Smooth muscle cell of the brain vasculature (primary cell): ENCODE measurements at regions not wholly inside any gene's neighbourhood (a gene's known extent, or its start where the extent isn't known, plus 50 kb on each side); places are given as distances from the start of the nearest gene placed in this dataset.
"Not testable (repeated sequence)": the region's sequence is repeated elsewhere in the genome, so short reads cannot be mapped to it uniquely, and the experiment has no call there.

Experiments used
- DNase-seq: peaks from one replicate; pipeline ENCODE4 v3.0.0-alpha.2; 2012; ENCODE audit warnings: low read depth, low spot score

- DNase-seq: no peak
Measured at GRCh38 chr16:79836144-79836543, 235.6 kb upstream of the MAF start.

- DNase-seq: no peak
Measured at GRCh38 chr16:79835194-79835593, 234.7 kb upstream of the MAF start.

DNA sequence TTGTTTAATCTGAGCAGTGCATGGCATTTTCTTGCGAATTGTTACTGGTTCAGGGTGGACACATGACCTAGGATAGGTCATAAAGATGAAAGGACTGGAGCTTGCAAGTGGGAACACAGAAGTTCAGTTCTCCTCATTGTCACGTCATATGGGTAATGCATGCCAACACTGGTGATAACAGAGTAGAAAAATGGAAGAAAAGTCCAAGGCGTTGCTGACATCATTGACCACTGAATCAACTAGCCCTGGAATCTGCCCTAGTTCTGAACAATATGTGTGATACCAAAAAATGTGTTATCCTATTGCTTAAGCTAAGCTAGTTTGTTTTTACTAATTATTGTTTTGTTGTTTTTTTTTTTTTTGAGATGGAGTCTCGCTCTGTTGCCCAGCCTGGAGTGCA, 234.2 kb upstream of the MAF start:
- DNase-seq: no peak

GRCh38 chr16:79834003-79834402, 233.5 kb upstream of the MAF start:
- DNase-seq: not testable (repeated sequence)

DNA sequence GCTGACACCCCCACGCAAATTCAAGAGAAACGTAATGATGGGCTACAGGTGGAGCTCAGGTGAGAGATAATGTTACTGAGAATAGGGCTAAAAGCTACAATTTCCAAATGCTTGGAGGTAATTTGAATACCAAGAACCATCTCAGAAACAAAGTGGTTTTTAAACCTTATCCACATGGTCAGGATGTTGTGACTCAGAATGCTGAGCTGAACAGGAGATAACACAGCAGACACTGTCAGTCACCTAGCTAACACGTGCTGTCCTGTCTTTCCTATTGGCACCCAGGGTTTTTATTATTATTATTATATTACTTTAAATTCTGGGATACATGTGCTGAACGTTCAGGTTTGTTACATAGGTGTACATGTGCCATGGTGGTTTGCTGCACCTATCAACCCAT, 233.0 kb upstream of the MAF start:
- DNase-seq: no peak

- peak; percentile 10 for DNase-seq
Measured at GRCh38 chr16:79826732-79827475, 226.4 kb upstream of the MAF start.

- DNase-seq: no peak
Measured at GRCh38 chr16:79825002-79825401, 224.5 kb upstream of the MAF start.

DNA sequence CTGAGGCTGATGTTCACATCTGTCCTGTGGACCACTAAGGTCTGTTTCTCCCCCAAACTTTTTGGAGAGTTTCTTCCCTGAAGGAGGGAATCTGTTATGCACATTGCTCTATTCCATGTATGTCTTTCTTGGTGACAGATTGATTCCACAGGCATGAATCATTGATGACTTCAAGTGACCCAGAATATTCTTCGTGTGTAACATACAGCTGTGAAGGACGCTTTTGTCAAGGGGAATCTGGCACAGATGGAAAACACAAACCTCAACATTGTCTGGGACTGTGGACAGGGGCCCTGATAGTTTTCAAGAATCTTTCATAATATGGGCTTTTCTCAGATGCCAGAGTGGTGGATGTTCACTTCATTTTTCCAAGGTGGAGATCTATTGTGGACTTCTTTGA, 223.1 kb upstream of the MAF start:
- no peak for DNase-seq

GRCh38 chr16:79821911-79822310, 221.4 kb upstream of the MAF start:
- no peak for DNase-seq

DNA sequence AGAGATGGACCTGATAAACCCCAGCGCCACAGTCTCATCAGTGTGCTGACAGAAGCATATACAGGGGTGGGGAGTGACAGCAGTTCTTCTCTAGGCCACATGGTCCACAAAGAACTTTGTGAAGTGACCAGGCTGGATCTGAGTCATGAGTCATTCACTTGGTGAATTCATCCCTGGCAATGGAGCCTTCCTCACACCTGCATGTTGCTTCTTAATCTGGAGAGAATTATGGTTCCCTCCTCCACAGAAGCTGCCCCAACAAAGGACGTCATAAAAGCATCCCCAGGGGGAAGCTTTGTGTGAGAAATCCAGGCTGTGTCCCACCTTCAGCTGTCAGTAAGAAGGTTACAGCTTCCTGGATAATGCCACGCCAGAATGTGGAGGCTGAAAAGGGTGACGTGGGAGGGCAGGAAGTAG, 215.6 kb upstream of the MAF start:
- DNase-seq: no peak

- DNase-seq: no peak
Measured at GRCh38 chr16:79815049-79815448, 214.5 kb upstream of the MAF start.

DNA sequence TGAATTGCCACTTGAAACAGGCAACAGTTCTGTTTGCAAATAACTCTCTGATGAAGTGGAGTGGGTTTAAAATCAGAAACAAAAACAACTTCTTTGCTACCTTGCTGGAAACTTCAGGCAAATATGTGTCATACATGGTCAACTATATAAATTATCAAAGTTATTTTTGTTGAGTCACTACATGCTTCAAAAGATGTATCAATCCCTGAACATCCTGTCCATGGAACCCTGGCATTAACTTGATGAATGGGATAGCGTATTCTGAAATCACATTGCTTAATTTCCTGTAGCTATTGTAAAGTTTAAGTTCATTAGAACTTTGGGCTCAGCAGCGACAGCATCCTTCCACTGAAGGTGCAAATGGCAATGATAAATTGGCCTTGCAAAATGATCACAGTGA, 213.6 kb upstream of the MAF start:
- no peak for DNase-seq

DNA sequence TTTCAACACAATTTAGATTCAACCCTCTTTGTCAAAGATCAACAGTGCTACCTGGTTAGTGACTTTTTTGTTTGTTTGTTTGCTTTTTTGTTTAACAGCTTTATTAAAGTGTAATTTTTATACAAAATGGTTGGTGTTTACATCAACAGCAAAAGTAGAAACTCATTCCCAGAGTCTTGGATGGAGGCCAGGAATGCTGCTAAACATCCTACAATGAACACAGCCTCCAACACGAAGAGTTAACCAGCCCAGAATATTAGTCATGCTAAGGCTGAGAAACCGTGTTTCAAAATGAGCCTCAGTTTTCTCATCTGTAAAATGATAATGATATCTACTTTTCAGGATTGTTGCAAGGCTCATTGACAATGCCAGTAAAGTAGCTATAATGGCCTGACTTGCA, 211.0 kb upstream of the MAF start:
- DNase-seq: no peak

GRCh38 chr16:79810449-79811189, 210.1 kb upstream of the MAF start:
- no peak for DNase-seq

GRCh38 chr16:79809376-79809775, 208.8 kb upstream of the MAF start:
- DNase-seq: no peak

DNA sequence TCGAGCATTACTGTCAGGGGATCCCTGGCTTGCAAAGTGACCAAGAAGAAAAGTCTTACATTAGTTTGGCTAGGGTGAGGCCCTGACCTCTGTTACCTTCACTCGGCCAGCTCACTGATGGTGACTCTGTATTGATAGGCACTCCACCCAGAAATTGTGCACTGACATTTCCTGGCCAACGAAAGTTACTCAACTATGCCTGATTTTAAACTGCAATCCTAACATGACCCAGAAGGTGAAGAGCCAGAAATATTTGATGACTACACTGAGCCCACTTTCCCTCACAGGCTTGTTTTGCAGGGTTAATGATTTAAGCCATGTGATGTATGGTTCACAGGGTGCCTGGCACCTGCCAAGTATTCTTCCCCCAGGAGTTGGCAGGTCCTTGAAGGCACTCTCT, 208.2 kb upstream of the MAF start:
- no peak for DNase-seq

DNA sequence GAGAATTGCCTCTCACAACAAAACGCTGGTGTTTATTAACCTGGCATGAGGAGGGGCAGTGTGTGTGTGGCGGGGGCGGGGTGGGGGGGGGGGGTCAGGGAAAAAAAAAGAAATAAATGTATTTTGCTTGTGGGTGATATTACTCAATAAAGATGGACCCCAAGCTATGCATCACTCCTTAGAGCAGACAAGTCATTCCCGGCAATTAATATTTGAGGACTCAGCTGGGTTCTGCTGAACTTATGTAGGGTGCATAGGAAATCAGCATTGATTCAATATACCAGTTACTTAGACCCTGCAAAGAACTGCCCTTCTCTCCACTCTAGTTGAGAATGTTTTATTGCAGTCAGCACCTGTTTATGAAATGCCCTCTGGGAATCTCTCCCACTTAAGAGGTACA, 206.2 kb upstream of the MAF start:
- no peak for DNase-seq

GRCh38 chr16:79805621-79806020, 205.1 kb upstream of the MAF start:
- DNase-seq: peak; percentile 13

GRCh38 chr16:79801646-79802045, 201.1 kb upstream of the MAF start:
- no peak for DNase-seq

- DNase-seq: no peak
Measured at GRCh38 chr16:79800016-79800608, 199.6 kb upstream of the MAF start.

GRCh38 chr16:79798416-79799053, 198.0 kb upstream of the MAF start:
- DNase-seq: no peak

DNA sequence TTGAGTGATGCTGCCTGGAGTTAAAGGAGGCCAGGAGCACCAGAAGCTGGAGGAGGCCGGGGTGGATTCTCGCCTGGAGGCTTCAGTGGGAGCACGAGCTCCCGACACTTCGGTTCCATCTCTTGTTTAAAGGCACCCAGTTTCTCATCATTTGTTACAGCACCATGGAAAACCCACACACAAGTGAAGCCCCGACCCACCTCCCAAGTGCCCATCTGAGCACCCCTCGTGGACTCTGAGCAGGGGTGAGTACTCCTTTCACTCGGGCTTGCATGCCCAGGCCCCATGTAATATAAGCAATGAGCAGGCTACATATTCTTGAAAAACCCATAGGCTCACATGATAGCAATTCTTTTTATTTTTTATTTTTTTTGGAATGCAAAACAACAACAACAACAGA, 196.9 kb upstream of the MAF start:
- DNase-seq: no peak
